ENCODE measurements at regions not wholly inside any gene's neighbourhood (a gene's known extent, or its start where the extent isn't known, plus 50 kb on each side); places are given as distances from the start of the nearest gene placed in this dataset.

DNA sequence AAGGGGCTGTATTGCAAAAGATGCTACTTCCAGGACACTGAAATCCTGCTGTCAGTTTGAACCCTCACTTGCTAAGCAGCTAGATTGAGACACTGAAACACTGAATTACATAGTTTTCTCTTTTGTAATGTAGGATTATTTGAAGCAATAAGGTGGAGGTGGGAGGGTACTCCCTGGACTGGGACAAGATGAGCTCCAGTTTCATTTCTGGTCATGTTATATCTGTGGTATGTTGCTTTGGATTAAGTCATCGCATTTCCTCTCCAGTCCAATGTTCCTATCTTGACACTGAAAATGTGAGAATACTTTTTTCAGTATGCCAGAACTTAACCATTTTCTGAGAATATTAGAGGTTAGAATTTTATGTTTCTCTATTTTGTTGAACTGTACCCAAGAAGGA, 426.2 kb upstream of the MEX3C start:
- no peaks in the 10 kb centered on the region for H3K27me3 ChIP-seq (ENCODE audit: insufficient read depth, low read length)
- CTCF ChIA-PET = no interaction called here
- DNase-seq (ENCODE audit: low read depth, low spot score) (no peak), ATAC-seq (no peak)
- intact Hi-C loops (cut with micrococcal nuclease) = no loop called here
- RAD21 ChIA-PET (ENCODE audit: low non-redundant PET in 1 of 2, low total read pairs in 2 of 2, uncharacterized antibody in 2 of 2, unreplicated experiment in 2 of 2) = no interaction called here
- no peak overlapping the region for H3K4me3 ChIP-seq (replicated peaks in 1 of 2; ENCODE audit: low read depth in 1 of 2, low read length in 2 of 2)
- H2AFZ ChIP-seq (ENCODE audit: low read depth, low read length, poor library complexity, severe bottlenecking) = no peak overlapping the region
- POLR2A ChIA-PET = no interaction called here
- BruUV-seq (replicated peaks) = no TSS peak
- H3K9ac ChIP-seq (ENCODE audit: low read length) = no peak overlapping the region
- no peaks in the 10 kb centered on the region for H3K4me1 ChIP-seq (ENCODE audit: control insufficient read depth in 1 of 2, insufficient read depth in 2 of 2, low read length in 2 of 2)
- H3K27ac ChIP-seq (ENCODE audit: low read depth, low read length) = no peak overlapping the region
- H4K20me1 ChIP-seq (ENCODE audit: insufficient read depth) = no peaks in the 10 kb centered on the region
- H3K9me2 ChIP-seq (ENCODE audit: insufficient read depth) = no peaks in the 10 kb centered on the region
- no peaks in the 10 kb centered on the region for H3K79me2 ChIP-seq (ENCODE audit: insufficient read depth, low read length)
- no peaks in the 10 kb centered on the region for H3K9me3 ChIP-seq (ENCODE audit: control insufficient read depth in 1 of 2, insufficient read depth in 1 of 2, low read depth in 1 of 2, low read length in 2 of 2)
- H3K4me2 ChIP-seq (ENCODE audit: low read length) = no peak overlapping the region
- TF ChIP-seq POLR2A (IDR thresholded peaks at IDR 0.05; ENCODE audit: borderline replicate concordance, extremely low read depth, insufficient read depth, insufficient read length) (no peak), FOSL1 (IDR thresholded peaks at IDR 0.05; ENCODE audit: low read depth) (no peak), SP1 (IDR thresholded peaks at IDR 0.05; ENCODE audit: low read depth) (no peak), EZH2 (IDR thresholded peaks at IDR 0.05) (no peak), ZFX (IDR thresholded peaks at IDR 0.05) (no peak), EGR1 (IDR thresholded peaks at IDR 0.05; ENCODE audit: low read depth) (no peak), TCF7L2 (IDR thresholded peaks at IDR 0.05; ENCODE audit: borderline replicate concordance, extremely low read depth, insufficient read depth, insufficient read length) (no peak), ZNF274 (IDR thresholded peaks at IDR 0.05; ENCODE audit: low read depth, low read length) (no peak), SIN3A (IDR thresholded peaks at IDR 0.05; ENCODE audit: low read depth) (no peak), CBX3 (IDR thresholded peaks at IDR 0.05; ENCODE audit: low read depth) (no peak), JUND (IDR thresholded peaks at IDR 0.05) (no peak), POLR2AphosphoS5 (IDR thresholded peaks at IDR 0.05; ENCODE audit: low read depth, low read length) (no peak), EZH2phosphoT487 (IDR thresholded peaks at IDR 0.05; ENCODE audit: borderline replicate concordance) (no peak), YY1 (IDR thresholded peaks at IDR 0.05; ENCODE audit: extremely low read depth, insufficient replicate concordance, low read depth, low read length) (no peak), RAD21 (IDR thresholded peaks at IDR 0.05; ENCODE audit: low read depth) (no peak), ELF1 (IDR thresholded peaks at IDR 0.05; ENCODE audit: borderline replicate concordance, low read depth) (no peak)
- TF ChIP-seq, protein P1, sequence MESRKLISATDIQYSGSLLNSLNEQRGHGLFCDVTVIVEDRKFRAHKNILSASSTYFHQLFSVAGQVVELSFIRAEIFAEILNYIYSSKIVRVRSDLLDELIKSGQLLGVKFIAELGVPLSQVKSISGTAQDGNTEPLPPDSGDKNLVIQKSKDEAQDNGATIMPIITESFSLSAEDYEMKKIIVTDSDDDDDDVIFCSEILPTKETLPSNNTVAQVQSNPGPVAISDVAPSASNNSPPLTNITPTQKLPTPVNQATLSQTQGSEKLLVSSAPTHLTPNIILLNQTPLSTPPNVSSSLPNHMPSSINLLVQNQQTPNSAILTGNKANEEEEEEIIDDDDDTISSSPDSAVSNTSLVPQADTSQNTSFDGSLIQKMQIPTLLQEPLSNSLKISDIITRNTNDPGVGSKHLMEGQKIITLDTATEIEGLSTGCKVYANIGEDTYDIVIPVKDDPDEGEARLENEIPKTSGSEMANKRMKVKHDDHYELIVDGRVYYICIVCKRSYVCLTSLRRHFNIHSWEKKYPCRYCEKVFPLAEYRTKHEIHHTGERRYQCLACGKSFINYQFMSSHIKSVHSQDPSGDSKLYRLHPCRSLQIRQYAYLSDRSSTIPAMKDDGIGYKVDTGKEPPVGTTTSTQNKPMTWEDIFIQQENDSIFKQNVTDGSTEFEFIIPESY (IDR thresholded peaks at IDR 0.05; ENCODE audit: extremely low read depth, insufficient replicate concordance, low read length) = no peak
- TF ChIP-seq, protein P2, sequence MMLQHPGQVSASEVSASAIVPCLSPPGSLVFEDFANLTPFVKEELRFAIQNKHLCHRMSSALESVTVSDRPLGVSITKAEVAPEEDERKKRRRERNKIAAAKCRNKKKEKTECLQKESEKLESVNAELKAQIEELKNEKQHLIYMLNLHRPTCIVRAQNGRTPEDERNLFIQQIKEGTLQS (IDR thresholded peaks at IDR 0.05) = no peak
- TF ChIP-seq, protein P3, sequence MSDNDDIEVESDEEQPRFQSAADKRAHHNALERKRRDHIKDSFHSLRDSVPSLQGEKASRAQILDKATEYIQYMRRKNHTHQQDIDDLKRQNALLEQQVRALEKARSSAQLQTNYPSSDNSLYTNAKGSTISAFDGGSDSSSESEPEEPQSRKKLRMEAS (IDR thresholded peaks at IDR 0.05) = no peak
- H3K36me3 ChIP-seq (ENCODE audit: control insufficient read depth in 1 of 2, insufficient read depth in 2 of 2, low read length in 2 of 2) = no peaks in the 10 kb centered on the region

Data from HCT116 (cell line).